ENCODE measurements at regions not wholly inside any gene's neighbourhood (a gene's known extent, or its start where the extent isn't known, plus 50 kb on each side); places are given as distances from the start of the nearest gene placed in this dataset.

DNA sequence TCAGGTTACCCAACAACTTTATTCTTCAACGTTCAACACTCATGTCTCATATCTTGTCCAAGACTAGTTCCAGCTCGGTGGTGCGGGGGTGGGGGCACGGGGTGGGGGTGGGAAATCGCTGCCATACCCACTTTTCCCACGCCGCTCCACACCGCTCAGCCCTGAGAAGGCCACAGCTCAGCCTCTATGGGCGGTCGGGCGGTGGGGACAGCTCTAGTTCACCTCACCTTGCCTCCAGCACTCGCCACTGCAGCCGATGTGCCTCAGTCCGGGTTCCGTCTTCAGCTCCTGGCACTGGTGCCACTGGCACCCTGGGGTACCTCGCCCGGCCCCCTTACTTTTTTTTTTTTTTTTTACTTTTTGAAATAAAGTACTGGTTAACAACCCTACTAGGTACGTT, 522.2 kb downstream of the PCDH19 start:
- no peaks in the 10 kb centered on the region for H3K27me3 ChIP-seq (ENCODE audit: low read depth, low read length)
- H3K9ac ChIP-seq (ENCODE audit: low read length): no peak overlapping the region

GRCh38 chrX:99857455-99857854, 552.6 kb downstream of the PCDH19 start:
- H3K4me1 ChIP-seq (ENCODE audit: low read length): peaks cover 24% of the 10 kb centered on the region
- no peak overlapping the region for H3K27ac ChIP-seq (ENCODE audit: low read length)
- no peaks in the 10 kb centered on the region for H4K20me1 ChIP-seq (ENCODE audit: insufficient read depth, low read length)
- no peaks in the 10 kb centered on the region for H3K79me2 ChIP-seq (ENCODE audit: low read length)
- no peaks in the 10 kb centered on the region for H3K27me3 ChIP-seq (ENCODE audit: low read depth, low read length)
- H3K9ac ChIP-seq (ENCODE audit: low read length): no peak overlapping the region
- no peak overlapping the region for H3K4me2 ChIP-seq (ENCODE audit: low read length)
- H3K4me3 ChIP-seq (ENCODE audit: low read length): no peak overlapping the region
- TF ChIP-seq, protein P1, sequence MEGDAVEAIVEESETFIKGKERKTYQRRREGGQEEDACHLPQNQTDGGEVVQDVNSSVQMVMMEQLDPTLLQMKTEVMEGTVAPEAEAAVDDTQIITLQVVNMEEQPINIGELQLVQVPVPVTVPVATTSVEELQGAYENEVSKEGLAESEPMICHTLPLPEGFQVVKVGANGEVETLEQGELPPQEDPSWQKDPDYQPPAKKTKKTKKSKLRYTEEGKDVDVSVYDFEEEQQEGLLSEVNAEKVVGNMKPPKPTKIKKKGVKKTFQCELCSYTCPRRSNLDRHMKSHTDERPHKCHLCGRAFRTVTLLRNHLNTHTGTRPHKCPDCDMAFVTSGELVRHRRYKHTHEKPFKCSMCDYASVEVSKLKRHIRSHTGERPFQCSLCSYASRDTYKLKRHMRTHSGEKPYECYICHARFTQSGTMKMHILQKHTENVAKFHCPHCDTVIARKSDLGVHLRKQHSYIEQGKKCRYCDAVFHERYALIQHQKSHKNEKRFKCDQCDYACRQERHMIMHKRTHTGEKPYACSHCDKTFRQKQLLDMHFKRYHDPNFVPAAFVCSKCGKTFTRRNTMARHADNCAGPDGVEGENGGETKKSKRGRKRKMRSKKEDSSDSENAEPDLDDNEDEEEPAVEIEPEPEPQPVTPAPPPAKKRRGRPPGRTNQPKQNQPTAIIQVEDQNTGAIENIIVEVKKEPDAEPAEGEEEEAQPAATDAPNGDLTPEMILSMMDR (IDR thresholded peaks at IDR 0.05; ENCODE audit: low read depth, low read length): peak; percentile 37
- TF ChIP-seq EZH2phosphoT487 (IDR thresholded peaks at IDR 0.05; ENCODE audit: low read depth): no peak
- no peaks in the 10 kb centered on the region for H3K9me3 ChIP-seq (ENCODE audit: insufficient read depth, low read length)
- H3K36me3 ChIP-seq (replicated peaks; ENCODE audit: low read depth, low read length): peaks cover 5% of the 10 kb centered on the region
- no peak overlapping the region for H2AFZ ChIP-seq (ENCODE audit: low read depth, low read length)

More for the DNA sequence above, 522.2 kb downstream of the PCDH19 start:
- H3K9me3 ChIP-seq (ENCODE audit: insufficient read depth, low read length): no peaks in the 10 kb centered on the region
- no peak overlapping the region for H3K4me2 ChIP-seq (ENCODE audit: low read length)
- H3K27ac ChIP-seq (ENCODE audit: low read length): no peak overlapping the region
- H3K79me2 ChIP-seq (ENCODE audit: low read length): no peaks in the 10 kb centered on the region
- H3K4me3 ChIP-seq (ENCODE audit: low read length): no peak overlapping the region
- H3K4me1 ChIP-seq (ENCODE audit: low read length): no peaks in the 10 kb centered on the region
- H2AFZ ChIP-seq (ENCODE audit: low read depth, low read length): no peak overlapping the region
- no peaks in the 10 kb centered on the region for H3K36me3 ChIP-seq (replicated peaks; ENCODE audit: low read depth, low read length)
- TF ChIP-seq, protein P1 (IDR thresholded peaks at IDR 0.05; ENCODE audit: low read depth, low read length): no peak
- no peak for TF ChIP-seq EZH2phosphoT487 (IDR thresholded peaks at IDR 0.05; ENCODE audit: low read depth)
- H4K20me1 ChIP-seq (ENCODE audit: insufficient read depth, low read length): no peaks in the 10 kb centered on the region

GRCh38 chrX:99833821-99834220, 576.3 kb downstream of the PCDH19 start:
- H4K20me1 ChIP-seq (ENCODE audit: insufficient read depth, low read length): no peaks in the 10 kb centered on the region

GRCh38 chrX:99820197-99820596, 589.9 kb downstream of the PCDH19 start:
- no peak for TF ChIP-seq EZH2phosphoT487 (IDR thresholded peaks at IDR 0.05; ENCODE audit: low read depth)
- TF ChIP-seq, protein P1 (IDR thresholded peaks at IDR 0.05; ENCODE audit: low read depth, low read length): no peak
- no peak overlapping the region for H3K27ac ChIP-seq (ENCODE audit: low read length)
- no peaks in the 10 kb centered on the region for H3K27me3 ChIP-seq (ENCODE audit: low read depth, low read length)
- no peaks in the 10 kb centered on the region for H3K36me3 ChIP-seq (replicated peaks; ENCODE audit: low read depth, low read length)
- H3K9me3 ChIP-seq (ENCODE audit: insufficient read depth, low read length): no peaks in the 10 kb centered on the region
- H4K20me1 ChIP-seq (ENCODE audit: insufficient read depth, low read length): no peaks in the 10 kb centered on the region
- H3K4me1 ChIP-seq (ENCODE audit: low read length): no peaks in the 10 kb centered on the region
- H3K9ac ChIP-seq (ENCODE audit: low read length): no peak overlapping the region
- H2AFZ ChIP-seq (ENCODE audit: low read depth, low read length): no peak overlapping the region
- H3K4me3 ChIP-seq (ENCODE audit: low read length): no peak overlapping the region
- no peak overlapping the region for H3K4me2 ChIP-seq (ENCODE audit: low read length)
- no peaks in the 10 kb centered on the region for H3K79me2 ChIP-seq (ENCODE audit: low read length)

More at GRCh38 chrX:99833821-99834220, 576.3 kb downstream of the PCDH19 start:
- no peaks in the 10 kb centered on the region for H3K4me1 ChIP-seq (ENCODE audit: low read length)
- no peaks in the 10 kb centered on the region for H3K27me3 ChIP-seq (ENCODE audit: low read depth, low read length)
- H3K9me3 ChIP-seq (ENCODE audit: insufficient read depth, low read length): no peaks in the 10 kb centered on the region
- no peak overlapping the region for H3K27ac ChIP-seq (ENCODE audit: low read length)
- H3K79me2 ChIP-seq (ENCODE audit: low read length): no peaks in the 10 kb centered on the region
- no peak overlapping the region for H3K4me3 ChIP-seq (ENCODE audit: low read length)
- no peak for TF ChIP-seq EZH2phosphoT487 (IDR thresholded peaks at IDR 0.05; ENCODE audit: low read depth)
- TF ChIP-seq, protein P1 (IDR thresholded peaks at IDR 0.05; ENCODE audit: low read depth, low read length): no peak
- no peaks in the 10 kb centered on the region for H3K36me3 ChIP-seq (replicated peaks; ENCODE audit: low read depth, low read length)
- H2AFZ ChIP-seq (ENCODE audit: low read depth, low read length): no peak overlapping the region
- no peak overlapping the region for H3K9ac ChIP-seq (ENCODE audit: low read length)
- H3K4me2 ChIP-seq (ENCODE audit: low read length): no peak overlapping the region

All from OCI-LY3 (cell line).